GM19025 (cell line): ENCODE measurements at regions not wholly inside any gene's neighbourhood (a gene's known extent, or its start where the extent isn't known, plus 50 kb on each side); places are given as distances from the start of the nearest gene placed in this dataset.

Experiments used
- ATAC-seq: cut with Tn5 transposase; IDR thresholded peaks from one replicate; pipeline ENCODE4 v1.9.1; 2021; ENCODE audit warnings: mild to moderate bottlenecking, low read depth, moderate library complexity; ENCODE audit not compliant: unreplicated experiment

DNA sequence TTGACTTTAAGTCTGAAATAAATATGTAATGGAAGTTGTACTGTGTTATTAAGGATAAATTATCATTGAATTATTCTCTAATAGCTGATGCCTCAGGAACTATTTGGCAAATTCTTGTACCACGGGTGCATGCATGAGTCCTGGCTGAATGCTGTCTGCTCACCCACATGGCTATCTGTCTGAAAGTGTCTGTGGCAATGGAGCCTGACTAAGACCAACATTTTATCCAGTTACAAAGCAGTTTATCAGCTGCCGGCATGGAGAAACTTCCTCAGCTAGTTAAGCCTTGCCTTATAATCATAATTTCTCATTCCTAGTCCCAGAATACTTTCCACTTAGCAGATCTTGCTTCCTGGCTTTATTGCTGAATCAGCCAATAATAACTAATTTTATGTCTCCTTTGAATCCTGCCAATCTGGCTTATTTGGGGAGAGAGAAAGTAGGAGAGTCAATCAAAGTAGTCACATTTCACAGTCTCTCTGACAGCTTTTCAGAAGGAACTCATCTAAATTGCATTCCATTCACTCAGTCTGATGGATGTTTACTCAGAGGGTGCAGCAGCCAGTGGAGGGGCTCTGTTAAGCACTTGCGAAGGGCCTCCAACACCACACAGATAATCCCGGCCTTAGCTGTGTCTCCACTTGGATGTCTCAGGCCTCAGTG, 280.6 kb upstream of the CLEC14A start:
- ATAC-seq, result no peak

DNA sequence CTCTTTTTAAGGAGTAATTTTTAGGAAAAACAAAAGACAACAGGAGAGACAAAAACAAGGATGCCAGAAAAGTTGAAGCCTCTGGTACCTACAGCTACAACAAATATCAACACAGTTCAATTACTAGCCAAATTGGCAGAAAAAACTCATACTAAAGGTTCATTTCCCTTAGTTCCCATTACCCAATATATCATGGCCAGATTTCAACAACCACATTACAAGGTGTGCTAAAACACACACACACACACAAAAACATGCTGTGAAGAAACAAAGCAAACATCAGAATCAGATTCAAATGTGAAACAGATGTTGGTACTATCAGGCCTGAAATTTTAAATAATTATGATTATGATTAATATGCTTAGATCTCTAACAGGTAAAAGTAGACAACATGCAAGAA, 272.7 kb upstream of the CLEC14A start:
- ATAC-seq, result no peak

DNA sequence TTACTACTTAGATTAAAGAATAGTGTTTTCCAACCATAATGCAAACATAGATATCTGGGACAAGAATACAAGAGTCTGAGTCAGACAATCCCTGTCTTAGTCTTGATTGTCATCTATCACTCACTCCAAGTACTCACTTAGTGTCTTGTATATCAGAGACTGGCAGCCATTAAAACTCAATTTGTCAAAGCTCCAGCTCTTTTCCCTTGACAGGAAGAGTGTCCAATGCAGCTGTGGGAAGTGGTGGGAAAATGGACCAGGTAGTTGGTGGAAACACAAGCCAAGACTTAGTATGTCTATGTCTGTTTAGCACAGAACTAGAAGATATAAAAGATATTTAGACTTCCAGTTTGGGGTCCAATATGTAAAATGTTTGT, 271.6 kb upstream of the CLEC14A start:
- no peak for ATAC-seq

DNA sequence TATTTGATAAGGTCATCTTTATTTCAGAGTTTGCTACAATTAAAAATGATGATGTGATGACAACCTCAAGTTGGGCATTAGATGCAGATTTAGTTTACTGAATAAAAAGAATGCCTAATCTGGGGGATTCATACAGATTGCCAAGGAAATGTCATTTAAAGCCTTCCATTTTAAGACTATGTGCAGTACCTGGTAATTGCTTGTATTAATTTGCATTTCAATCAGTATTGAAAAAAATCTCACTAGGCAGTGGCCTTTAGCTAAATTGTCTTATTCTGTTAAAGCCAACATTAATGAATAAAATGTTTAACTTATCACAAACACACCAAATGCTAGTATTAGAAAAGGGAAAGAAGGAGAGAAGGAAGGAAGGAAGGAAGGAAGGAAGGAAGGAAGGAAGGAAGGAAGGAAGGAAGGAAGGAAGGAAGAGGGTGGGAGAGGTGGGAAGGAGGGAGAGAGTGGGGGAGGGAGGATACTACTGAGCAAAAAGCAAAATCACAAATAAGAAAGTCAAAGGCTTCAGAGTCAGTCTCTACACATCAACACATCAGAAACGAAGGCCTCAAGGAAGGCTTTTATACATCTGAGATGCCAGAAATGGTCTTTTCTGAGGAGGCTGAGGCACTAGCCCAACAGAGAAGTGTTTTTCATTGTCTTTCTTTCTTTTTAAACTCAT, 271.1 kb upstream of the CLEC14A start:
- ATAC-seq, result no peak

DNA sequence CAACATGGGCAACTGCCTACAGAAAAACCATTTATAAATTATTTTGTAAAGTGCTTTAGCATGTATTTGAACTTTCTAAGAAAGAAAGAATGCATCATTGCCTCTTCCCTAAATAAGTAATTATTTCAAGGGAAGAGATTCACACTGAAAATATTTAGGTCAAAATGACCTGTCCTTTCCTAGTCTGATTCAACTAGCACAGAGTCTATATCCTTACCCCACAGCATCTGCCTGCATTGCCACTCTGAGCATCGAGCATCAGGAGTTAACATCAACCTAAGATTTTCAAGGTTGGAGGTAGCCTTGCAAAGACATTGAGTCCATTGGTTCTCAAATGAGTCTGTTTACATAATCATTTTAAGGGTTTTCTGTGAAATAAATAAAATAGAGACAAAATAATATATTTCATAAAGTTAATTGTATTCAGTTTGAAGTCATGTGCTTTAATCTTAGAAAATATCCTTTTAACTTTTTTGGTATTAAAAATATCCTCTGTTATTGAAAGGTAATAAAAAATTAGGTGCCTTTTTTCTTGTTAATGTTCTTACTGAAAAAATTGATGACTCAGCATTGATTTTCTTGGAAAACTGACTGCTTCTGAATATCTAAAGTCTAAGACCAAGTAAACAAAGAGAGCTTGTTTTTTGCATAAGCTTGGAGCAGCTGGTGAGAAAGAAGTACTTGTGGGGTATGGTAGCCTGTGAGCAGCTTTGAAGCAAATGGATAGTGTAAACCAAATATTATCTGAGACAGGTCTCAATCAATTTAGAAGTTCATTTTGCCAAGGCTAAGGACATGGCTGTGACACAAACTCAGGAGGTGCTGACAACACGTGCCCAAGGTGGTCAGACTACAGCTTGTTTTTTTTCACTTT, 269.0 kb upstream of the CLEC14A start:
- no peak for ATAC-seq

DNA sequence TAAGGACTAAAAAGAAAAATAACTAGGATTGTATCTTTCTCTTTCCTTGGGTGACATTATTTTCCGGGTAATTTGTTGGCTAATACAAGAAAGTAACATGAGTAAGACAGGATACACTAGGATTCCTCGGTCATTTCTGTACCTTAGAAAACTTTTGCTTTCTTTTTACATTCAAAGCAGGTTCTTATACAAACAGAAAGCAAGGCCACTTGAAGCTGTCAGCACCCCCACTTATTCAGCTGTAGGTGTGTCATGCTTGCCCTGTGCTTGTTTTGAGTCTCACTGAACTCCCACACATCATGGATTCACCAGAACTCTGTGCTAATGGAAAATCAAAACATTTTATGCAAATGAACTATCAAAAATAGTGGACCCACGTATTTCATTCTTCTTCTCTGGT, 266.8 kb upstream of the CLEC14A start:
- ATAC-seq, result no peak

DNA sequence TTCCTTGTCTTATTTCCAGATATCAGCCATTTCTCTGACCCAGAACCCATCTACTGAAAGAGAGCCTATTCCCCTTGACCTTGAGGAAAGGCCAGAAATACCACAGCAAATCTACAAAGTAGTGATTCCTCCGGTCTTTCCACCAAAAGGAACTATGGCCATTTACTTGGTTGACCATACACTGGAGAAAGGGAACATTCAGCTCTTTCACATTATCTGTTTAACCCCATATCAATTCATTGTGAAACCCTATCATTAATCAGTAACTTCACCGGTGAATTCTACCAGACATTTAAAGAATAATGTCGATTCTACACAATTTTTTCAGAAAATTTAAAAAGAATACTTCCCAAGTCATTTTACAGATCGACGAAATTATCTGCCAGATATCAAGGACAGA, 265.7 kb upstream of the CLEC14A start:
- ATAC-seq, result no peak

DNA sequence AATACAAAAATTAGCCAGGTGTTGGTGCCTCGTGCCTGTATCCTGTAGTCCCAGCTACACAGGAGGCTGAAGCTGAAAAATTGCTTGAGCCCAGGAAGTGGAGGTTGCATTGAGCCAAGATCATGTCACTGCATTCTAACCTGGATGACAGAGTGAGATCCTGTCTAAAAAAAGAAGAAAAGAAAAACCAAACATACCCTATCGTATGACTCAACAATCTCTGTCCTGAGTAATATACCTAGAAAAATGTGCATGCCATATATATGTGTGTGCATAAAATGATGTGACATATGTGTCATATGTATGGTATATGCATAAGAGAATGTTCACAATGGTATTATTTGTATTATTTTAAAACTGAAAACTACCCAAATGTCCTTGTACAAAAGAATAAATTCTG, 261.5 kb upstream of the CLEC14A start:
- ATAC-seq, result no peak

DNA sequence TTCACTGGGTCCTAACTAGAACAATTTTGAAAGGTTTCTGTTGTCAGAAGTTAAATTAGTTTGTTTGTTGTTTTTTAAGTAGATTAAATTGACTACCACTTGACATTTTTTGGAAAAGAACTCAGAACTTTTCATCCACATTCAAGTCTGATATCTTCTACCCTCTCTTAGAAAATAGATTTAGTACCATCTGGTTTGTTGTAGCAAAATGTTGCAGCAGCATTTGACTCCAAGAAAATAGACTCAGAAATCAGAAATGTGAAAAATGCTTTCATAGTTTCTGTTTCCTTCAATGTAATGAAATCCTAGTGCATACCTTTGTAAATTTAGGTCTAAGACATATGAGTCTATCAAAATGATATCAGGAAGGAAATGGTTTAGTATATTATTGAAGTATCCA, 256.3 kb upstream of the CLEC14A start:
- no peak for ATAC-seq

DNA sequence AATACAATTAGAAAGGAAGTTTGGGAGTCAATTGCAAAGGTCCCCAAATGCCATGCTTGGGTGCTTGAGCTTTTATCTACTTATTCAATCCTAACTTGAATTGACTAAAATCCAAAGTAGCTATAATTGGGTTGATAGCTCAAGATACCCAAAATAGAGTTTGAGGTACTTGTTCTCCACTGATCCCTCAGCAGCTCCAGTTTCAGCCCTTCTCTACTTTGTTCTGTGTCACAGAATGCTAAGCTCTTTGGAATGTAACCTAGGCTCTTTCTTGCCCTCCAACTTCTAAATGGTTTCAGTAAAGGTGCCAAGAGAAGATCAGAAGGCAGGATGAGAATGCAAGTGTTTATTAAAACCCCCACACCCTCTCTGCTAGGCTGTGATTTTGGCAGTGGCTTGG, 251.4 kb upstream of the CLEC14A start:
- ATAC-seq, result no peak

DNA sequence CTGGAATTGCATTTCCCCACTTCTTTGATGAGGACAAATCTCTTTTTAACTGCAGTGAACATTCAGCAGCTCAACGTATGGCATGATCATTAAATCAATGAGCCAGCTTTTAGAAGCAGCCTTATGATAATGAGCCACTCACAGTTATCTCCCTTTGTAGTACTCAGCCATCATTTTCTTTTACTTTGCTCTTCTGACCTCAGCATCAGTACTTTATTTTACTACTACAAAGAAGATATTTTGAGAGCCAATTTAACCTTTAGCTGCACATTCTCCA, 250.0 kb upstream of the CLEC14A start:
- ATAC-seq, result no peak

DNA sequence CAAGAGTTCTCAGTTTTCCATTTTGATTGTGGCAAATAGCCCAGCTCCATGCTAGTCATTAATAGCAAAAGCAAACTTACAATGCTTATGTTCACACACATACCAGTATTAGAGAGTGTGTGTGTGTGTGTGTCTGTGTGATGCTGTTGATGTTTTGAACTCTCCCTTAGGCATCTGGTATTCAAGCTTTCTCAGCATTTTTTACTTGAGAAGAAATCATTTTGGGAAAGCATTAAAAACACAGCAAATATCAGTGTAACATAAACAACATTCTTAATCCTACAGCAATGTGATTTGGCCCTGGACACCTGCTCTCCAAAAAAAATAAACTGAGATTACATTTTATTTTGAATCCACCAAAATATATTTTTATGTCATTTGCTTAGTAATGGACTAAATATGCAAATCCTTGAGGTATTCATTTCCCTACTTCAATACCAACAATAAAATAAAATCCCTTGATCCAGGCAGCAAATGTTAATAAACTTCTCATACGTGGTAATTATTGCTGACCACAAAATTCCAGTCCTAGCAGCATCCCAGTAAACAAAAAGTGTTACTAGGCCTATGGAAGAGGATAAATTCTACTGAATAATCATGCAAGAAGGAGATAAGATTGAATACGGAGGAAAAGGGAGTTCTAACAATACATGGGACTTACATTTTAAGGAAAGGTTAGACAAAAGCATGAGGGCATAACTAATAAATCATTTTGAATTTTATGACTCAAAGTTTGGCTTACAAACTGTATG, 249.5 kb upstream of the CLEC14A start:
- no peak for ATAC-seq

DNA sequence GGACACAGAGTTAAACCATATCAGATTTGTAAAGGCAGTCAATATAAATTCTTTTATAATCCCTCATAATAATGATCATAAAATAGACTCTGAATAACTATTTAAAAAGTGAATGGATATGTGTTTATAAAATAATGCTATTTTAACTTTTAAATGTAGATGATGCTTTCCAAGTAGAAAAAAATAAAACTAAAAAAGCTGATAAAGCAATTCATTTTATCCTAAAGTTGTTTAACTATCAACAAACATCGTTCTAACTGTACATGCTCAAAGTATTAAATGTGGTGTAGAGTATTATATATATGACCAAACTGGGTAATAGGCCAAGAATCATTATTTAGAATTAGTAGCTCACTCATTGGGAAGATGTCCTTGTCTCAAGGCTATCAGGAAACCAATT, 248.3 kb upstream of the CLEC14A start:
- no peak for ATAC-seq

DNA sequence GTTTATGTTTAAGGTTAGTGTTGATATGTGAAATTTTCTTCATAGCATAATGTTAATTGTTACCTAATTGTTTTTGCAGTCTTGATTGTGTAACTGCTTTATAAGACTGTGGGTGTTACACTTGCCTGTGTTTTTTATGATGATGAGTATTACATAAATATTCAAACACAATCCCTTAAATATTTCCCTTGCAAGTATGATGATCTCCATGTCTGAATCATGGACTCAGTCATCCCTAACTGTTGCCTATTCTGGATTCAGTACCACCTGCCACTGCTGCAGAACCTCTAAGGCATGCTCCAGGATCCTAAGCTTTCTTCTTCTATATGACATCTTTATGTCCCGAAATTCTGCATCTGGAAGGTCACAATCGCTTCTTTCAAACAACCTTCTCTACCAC, 246.3 kb upstream of the CLEC14A start:
- no peak for ATAC-seq

DNA sequence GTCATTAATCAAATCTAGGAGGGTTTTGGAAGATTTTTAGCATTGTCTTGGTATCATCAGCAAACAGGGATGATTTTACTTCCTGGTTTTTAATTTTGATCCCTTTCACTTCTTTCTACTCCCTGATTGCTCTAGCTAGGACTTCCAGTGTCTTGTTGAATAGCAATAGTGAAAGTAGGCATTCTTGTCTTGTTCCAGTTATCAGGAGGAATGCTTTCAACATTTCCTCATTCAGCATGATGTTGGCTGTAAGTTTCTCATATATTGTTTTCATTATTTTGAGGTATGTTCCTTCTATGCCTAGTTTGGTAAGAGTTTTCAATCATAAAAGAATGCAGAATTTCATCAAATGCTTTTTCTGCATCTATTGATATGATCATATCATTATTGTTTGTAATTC, 244.2 kb upstream of the CLEC14A start:
- ATAC-seq, result no peak

DNA sequence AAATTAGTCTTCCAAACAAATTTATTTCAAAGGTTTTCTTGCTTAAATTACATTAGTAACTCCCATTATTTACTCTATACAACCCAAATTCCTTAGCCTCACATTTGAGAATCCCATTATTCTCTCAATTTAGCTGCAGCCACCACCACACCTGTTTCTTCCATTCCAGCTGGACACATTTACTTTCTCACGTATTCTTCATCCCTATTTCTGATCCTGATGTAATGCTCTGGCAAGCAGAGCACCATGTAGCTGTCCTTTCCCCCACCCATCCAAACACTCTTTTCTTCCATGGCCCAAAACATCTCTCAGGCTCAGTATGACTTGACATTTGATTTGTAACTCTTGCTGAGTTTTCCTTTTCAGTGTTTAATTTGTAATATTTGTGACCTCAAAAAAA, 240.2 kb upstream of the CLEC14A start:
- no peak for ATAC-seq

DNA sequence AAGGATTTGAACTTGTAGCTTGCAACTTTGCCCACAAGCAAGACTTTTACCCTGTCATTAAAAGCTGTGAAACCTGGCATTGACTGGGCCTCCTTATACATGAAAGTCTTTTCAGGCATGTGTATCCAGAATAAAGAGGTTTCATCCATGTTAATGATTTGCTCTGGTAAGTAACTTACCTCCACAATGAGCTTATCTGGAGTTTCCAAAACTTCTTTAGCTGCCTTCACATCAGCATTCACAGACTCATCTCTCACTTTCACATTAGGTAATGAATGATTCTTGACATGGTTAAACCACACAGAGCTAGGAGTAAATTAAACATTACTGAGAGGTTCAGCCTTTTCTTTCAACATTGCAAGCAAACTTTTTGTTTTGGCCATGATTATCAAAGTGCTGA, 234.4 kb upstream of the CLEC14A start:
- peak; percentile 66 for ATAC-seq

DNA sequence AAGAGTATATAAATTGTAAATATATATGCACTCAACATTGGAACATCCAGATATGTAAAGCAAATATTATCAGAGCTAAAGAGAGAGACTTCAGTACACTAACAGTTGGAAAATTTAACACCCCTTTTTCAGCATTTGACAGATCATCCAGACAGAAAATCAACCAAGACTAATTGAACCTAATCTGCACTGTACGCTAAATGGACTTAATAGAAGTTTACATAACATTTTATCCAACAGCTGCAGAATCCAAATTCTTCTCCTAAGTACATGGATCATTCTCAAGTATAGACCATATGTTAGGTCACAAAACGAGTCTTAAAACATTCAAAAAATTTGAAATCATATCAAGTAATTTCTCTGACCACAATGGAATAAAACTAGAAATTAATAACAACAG, 229.1 kb upstream of the CLEC14A start:
- no peak for ATAC-seq

DNA sequence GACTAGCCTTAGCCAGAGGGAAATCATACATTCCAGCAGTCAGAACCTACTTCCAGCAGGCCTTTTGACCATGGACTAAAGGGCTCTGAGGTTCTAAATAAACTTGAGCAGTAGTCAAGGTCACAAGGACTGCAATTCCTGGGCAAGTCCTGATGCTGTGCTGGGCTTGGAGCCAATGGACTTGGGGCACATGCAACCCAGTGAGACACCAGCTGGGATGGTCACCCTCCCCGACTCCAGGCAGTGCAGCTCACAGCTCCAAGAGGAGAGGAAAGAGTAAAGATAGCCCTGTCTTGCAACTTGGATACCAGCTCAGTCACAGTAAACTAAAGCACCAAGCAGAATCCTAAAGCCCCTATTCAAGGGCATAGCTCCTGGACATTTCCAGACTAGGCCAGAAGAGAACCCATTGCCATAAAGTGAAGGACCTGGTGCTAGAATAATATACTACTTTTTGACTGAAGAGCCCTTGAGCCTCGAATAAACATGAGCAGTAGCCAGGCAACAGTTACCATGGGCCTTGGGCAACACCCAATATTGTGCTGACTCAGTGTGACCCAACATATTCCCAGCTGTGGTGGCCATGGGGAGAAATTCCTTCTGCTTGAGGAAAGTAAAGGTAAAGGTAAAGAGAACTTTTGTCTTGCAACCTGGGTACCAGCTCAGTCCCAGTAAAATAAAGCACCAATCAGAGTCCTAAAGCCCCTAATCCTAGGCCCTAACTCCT, 226.2 kb upstream of the CLEC14A start:
- no peak for ATAC-seq

DNA sequence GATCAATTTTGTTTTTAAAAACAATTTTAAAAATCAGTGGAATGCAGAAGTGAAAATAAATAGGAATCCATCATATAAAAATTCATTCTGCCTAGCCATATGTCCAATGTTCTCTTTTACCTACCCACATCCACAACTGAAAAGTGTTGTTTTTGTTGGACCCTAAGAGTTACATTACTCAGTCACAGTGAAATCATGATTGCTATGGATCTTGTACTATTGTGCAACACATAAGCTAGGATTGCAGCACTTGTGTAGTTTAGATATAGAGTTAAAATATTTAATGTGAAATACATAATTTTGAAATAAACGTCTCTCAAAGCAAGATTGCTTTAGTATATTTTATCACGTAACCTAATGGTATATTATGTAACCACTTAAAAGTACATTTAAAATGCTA, 213.3 kb upstream of the CLEC14A start:
- no peak for ATAC-seq

DNA sequence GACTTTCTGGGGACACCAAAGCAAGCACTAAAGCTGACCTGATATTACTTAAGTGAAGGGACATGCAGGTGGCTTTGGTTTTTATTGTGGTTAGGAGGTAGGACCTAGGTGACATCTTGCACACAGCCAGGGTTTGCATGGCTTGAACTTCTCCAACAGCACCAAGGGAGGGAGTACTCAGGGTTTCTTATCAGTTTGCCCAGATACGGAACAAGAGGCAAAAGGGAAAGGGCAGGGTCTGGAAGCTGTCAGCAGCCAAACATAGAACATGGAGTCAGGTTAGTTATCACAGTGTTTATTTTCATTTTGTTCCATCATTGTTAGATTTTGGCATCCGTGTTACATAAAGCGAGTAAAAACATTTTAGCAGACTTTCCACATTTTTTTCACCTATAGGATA, 186.3 kb upstream of the CLEC14A start:
- ATAC-seq, result no peak
